Activated CD8-positive, alpha-beta T cell treated with anti-CD3 and anti-CD28 coated beads, Interleukin-2, amount 10 ng/mL, durations not matched to agents 7 days and 5 days (primary cell): ENCODE measurements at regions not wholly inside any gene's neighbourhood (a gene's known extent, or its start where the extent isn't known, plus 50 kb on each side); places are given as distances from the start of the nearest gene placed in this dataset.

Experiments
- ATAC-seq: fragments of 150-1000 bp; cut with Tn5 transposase; one replicate; pipeline ENCODE4 v1.10.0; 2021; ENCODE audit warnings: moderate library complexity
- CTCF ChIA-PET: fragments of 350-600 bp; sonication (Branson Sonifier 250); formaldehyde crosslinking; loops from one replicate; lab custom pipeline; 2021; ENCODE audit warnings: antibody characterized with exemption; lab: Charles Lee
- POLR2A ChIA-PET: fragments of 350-600 bp; sonication (Branson Sonifier 250); formaldehyde crosslinking; loops from one replicate; lab custom pipeline; 2021; ENCODE audit warnings: antibody characterized with exemption; lab: Charles Lee
- DNase-seq: peaks from one replicate; pipeline ENCODE4 v3.0.0-alpha.2; 2020
- H3K27ac Mint-ChIP-seq: one replicate; pipeline ENCODE4 v1.8.0; 2021; ENCODE audit warnings: mild to moderate bottlenecking, mixed read lengths
- H3K27me3 Mint-ChIP-seq: one replicate; pipeline ENCODE4 v1.8.0; 2021; ENCODE audit warnings: low read depth, mixed read lengths
- H3K36me3 Mint-ChIP-seq: one replicate; pipeline ENCODE4 v1.8.0; 2021; ENCODE audit warnings: low read depth, mixed read lengths
- H3K4me1 Mint-ChIP-seq: one replicate; pipeline ENCODE4 v1.8.0; 2021; ENCODE audit warnings: low read depth, mixed read lengths
- H3K4me3 Mint-ChIP-seq: one replicate; pipeline ENCODE4 v1.8.0; 2021; ENCODE audit warnings: mild to moderate bottlenecking, mixed read lengths
- H3K9me3 Mint-ChIP-seq: one replicate; pipeline ENCODE4 v1.8.0; 2022; ENCODE audit warnings: mixed read lengths; ENCODE audit not compliant: insufficient read depth

DNA sequence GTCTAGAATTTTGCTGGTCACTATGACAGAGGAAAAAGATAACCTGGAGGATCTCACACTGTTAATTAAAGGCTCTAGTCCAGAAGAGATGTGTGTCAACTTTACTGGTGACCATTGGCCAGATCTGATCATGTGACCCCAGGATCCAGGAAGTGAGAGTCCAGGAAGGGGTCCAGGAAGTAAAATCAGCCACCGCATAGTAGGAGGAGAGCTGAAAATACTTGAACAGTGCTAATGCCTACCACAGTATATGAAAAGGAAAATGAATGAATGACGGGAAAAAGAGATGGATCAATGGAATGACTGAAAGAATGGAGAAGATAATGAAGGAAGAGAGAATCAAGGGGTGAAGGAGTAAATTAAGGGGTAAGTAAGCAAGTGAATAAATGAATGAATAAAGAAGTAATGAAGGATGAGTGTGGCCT lies 415.3 kb downstream of the RPS24 start:
- CTCF ChIA-PET, result interaction anchor here (1.3 kb wide), 1 partner anchor 401 kb away, joined by 4 read pairs; no protein-coding TSS in a partner anchor
- no peak for ATAC-seq
- H3K4me1 Mint-ChIP-seq, result no peaks in the 10 kb centered on the region

DNA sequence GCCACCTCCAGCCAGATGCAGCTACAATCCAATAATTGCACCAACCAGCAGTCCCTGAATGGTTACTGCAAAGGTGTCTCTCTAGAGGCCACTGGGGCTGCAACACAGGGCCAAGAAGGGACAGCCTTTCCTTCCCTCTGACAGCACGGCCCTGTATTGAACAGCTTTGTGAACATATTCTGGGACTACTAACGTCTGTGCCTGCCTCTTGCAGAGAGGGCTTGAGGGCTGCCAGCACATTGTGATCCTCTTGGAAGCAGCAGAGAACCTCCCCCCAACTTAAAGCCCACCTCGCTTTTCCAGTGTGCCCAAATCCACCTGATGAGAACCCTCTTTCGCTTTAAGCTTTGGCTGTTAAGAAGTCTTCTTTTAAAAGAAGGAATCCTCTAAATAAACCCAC lies 415.9 kb downstream of the RPS24 start:
- H3K4me3 Mint-ChIP-seq, result no peak overlapping the region
- POLR2A ChIA-PET, result no interaction called here

More for the DNA sequence above, 415.3 kb downstream of the RPS24 start:
- Mint-ChIP-seq H3K36me3 (no peaks in the 10 kb centered on the region), H3K27ac (no peak overlapping the region), H3K4me3 (no peak overlapping the region), H3K27me3 (no peaks in the 10 kb centered on the region), H3K9me3 (no peaks in the 10 kb centered on the region)
- DNase-seq, result no peak
- POLR2A ChIA-PET, result no interaction called here

DNA sequence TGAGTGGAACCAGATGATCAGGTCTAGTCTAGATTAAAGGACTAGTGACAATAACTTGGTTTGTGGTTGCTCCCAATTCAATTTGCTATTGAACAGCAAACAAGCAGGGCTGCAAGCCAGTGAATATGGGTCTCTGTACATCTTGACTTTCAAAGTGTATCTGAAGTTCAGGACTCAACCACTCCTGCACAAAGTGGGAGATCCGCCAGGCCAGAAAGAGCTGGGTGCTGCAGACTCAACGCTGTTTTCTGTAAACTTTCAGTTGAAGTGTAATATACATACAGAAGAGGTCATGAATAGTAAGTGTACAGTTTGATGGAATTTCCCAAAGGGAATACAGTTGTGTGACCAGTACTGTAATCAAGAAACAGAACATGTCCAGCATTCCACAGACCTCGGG lies 416.6 kb downstream of the RPS24 start:
- CTCF ChIA-PET, result no interaction called here
- Mint-ChIP-seq H3K27me3 (no peaks in the 10 kb centered on the region), H3K4me1 (no peaks in the 10 kb centered on the region), H3K36me3 (no peaks in the 10 kb centered on the region), H3K4me3 (no peak overlapping the region), H3K9me3 (no peaks in the 10 kb centered on the region), H3K27ac (no peak overlapping the region)
- POLR2A ChIA-PET, result no interaction called here
- ATAC-seq (no peak), DNase-seq (no peak)

More for the DNA sequence above, 415.9 kb downstream of the RPS24 start:
- Mint-ChIP-seq H3K27me3 (no peaks in the 10 kb centered on the region), H3K36me3 (no peaks in the 10 kb centered on the region), H3K9me3 (no peaks in the 10 kb centered on the region), H3K27ac (no peak overlapping the region), H3K4me1 (no peaks in the 10 kb centered on the region)
- CTCF ChIA-PET, result no interaction called here
- no peak for ATAC-seq
- no peak for DNase-seq

DNA sequence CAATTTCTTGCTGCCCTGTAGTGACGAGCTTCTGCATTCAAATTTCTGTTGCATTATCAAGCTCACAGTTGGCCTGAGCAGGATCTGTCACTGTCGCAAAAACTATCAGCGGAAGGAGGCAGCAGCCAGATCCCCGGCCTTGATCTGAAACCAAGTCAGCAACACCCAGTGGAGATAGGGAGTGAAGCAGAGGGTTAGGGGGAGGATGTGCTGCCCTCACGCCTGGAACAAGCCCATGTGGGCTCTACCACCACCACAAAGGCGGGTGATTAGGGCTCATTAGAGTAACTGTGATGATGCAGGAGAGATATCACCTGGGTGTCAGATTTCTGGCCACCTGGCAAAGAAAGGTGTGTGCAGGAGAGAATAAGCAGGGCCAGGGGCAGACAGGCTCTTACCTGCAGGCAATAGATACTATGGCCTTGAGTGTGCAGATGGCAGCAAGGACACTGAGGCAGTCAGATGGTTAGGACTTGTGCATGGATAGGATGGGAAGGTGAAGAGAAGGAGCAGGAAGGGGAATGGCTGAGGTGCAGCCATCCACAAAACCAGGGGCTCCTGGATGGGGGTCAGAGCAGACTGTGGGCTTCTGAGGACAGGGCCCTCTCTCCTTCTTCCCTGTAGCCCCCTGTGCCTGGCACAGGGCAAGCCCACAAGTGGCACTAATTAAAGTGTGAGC lies 417.3 kb downstream of the RPS24 start:
- ChIA-PET CTCF (no interaction called here), POLR2A (no interaction called here)
- H3K4me1 Mint-ChIP-seq, result no peaks in the 10 kb centered on the region
- H3K27ac Mint-ChIP-seq, result no peak overlapping the region
- no peaks in the 10 kb centered on the region for H3K36me3 Mint-ChIP-seq
- no peak overlapping the region for H3K4me3 Mint-ChIP-seq
- no peaks in the 10 kb centered on the region for H3K27me3 Mint-ChIP-seq
- H3K9me3 Mint-ChIP-seq, result no peaks in the 10 kb centered on the region
- DNase-seq (no peak), ATAC-seq (no peak)

DNA sequence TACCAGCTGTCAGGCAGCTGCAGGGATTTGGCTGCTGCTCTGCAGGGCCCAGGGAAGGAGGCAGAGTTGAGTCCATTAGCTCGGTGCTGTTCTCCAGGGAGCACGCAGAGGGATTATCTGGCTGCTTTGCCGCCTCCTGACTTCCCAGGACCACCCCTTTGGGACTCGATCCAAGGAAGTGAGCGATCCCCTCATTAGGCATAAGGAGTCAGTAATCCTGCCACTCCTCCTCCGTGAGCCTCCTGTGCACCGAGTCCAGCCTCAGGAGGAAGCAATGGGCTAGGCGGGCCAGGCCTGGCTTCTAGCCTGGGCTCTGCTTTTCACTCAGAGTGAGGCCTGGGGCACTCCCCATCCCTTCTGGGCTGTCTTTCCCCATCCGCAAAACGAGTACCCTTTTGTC lies 417.9 kb downstream of the RPS24 start:
- Mint-ChIP-seq H3K4me3 (no peak overlapping the region), H3K4me1 (no peaks in the 10 kb centered on the region), H3K27me3 (no peaks in the 10 kb centered on the region), H3K36me3 (no peaks in the 10 kb centered on the region), H3K9me3 (no peaks in the 10 kb centered on the region), H3K27ac (no peak overlapping the region)
- DNase-seq, result no peak
- ATAC-seq, result no peak
- POLR2A ChIA-PET, result interaction anchor here (0.6 kb wide), 1 partner anchor 9 kb away, joined by 3 read pairs; no protein-coding TSS in a partner anchor
- CTCF ChIA-PET, result interaction anchor here (1.2 kb wide), 1 partner anchor 148 kb away, joined by 3 read pairs; no protein-coding TSS in a partner anchor

DNA sequence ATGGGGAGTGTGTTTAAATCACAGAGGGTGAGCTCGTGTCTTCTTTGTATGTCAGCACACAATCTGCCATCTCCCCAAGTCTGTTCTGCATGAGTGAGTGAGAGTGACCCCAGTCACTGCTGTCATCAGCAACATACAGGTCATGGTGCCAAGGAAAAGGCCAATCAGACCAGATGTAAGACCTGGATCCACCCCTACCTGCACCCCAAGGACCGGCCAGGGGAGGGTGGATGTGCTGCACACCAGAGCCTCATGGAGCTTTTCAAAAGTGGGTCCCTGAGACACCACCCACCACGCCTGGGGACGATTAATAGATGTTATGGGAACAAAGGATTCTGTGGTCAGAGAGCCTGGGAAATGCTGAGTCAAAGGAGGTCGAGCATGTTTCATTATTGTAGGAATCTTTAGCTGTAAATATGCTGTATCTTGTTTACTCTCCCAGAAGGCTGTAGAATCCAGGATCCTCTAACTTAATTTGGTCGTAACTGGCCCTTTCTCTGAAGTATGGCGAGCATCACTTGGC lies 420.5 kb downstream of the RPS24 start:
- no peaks in the 10 kb centered on the region for H3K9me3 Mint-ChIP-seq
- ATAC-seq, result no peak
- no peak for DNase-seq
- no peaks in the 10 kb centered on the region for H3K27me3 Mint-ChIP-seq
- ChIA-PET CTCF (no interaction called here), POLR2A (no interaction called here)
- H3K36me3 Mint-ChIP-seq, result no peaks in the 10 kb centered on the region
- H3K4me3 Mint-ChIP-seq, result no peak overlapping the region
- no peaks in the 10 kb centered on the region for H3K4me1 Mint-ChIP-seq
- H3K27ac Mint-ChIP-seq, result no peak overlapping the region

DNA sequence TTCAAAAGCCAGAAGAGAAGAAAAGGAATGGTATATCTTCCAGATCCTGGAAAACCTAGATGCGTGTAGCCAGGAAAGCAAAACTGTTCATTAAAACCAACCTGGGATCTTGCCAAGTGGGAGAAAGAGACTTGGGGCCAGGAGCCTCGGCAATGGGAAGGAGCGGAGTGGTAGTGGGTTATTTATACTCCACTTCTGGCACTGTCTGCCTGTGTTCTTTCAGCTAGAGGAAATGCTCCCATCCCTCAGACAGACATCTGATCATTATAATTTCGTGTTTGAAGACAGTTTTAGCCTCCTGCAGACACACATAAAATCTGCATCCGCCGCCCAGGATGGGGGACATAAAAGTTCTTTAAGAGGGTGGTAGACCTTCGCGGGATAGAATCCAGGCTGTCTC lies 421.6 kb downstream of the RPS24 start:
- Mint-ChIP-seq H3K27me3 (peaks cover 3% of the 10 kb centered on the region), H3K9me3 (no peaks in the 10 kb centered on the region), H3K4me1 (no peaks in the 10 kb centered on the region), H3K36me3 (no peaks in the 10 kb centered on the region), H3K4me3 (no peak overlapping the region), H3K27ac (no peak overlapping the region)
- CTCF ChIA-PET, result no interaction called here
- ATAC-seq (no peak), DNase-seq (no peak)
- POLR2A ChIA-PET, result no interaction called here

DNA sequence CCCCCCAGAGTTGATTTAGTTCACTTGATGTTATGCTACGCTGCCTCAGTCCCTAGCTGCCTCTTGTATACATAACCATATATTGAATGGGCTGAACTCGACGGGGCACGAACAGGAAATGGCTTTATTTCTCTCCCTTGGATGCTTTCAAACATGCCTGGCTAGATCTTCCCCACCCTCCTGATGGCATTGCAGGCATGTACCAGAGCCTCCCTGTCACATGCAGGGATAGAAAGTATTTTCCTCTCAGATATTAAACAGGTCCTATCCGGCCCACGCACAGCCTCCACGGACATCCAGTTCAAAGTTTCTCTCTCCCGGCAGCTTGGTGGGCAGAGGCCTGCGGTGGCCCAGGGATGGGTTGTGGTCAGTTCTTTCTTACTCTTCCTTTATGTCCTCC lies 422.1 kb downstream of the RPS24 start:
- ChIA-PET POLR2A (no interaction called here), CTCF (no interaction called here)
- H3K27me3 Mint-ChIP-seq, result peaks cover 3% of the 10 kb centered on the region
- no peak overlapping the region for H3K27ac Mint-ChIP-seq
- no peaks in the 10 kb centered on the region for H3K9me3 Mint-ChIP-seq
- ATAC-seq (no peak), DNase-seq (no peak)
- no peaks in the 10 kb centered on the region for H3K4me1 Mint-ChIP-seq
- no peaks in the 10 kb centered on the region for H3K36me3 Mint-ChIP-seq
- H3K4me3 Mint-ChIP-seq, result no peak overlapping the region

DNA sequence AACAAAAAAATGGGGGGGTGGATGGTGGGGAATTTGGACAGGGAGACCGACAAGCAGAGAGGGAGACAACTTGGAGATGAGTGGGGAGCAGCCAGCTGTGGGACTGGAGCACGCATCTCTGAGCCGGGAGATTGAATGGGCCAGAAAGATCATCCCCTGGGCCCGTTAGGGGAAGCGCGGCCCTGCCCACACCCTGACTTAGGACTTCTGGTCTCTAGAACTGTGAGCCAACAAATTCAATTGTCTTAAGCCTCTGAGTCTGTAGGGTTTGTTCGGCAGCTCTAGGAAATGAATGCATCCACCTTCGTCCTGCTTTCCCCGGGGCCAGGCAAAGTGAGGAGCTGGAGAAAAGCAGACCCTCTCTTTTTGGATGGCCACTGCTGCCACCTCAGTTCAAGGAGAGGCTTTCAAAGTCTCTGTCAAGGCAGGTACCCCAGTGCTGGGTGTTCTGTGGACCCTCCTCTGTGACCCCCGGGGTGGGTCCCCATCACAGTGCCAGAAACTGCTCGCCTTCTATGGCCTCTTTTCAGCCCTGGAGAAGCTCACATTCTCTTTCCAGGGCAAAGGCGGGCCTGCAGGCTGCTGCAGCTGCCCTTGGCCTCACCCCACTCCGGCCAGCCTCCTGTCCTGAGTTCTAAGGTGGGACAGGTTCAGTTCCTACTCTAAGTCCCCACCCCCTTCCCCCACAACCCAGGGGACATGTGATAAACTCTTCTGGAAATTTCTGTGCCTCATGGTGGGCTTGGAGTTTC lies 423.2 kb downstream of the RPS24 start:
- POLR2A ChIA-PET, result no interaction called here
- H3K4me3 Mint-ChIP-seq, result no peak overlapping the region
- H3K36me3 Mint-ChIP-seq, result no peaks in the 10 kb centered on the region
- ATAC-seq (no peak), DNase-seq (no peak)
- no peaks in the 10 kb centered on the region for H3K4me1 Mint-ChIP-seq
- H3K27ac Mint-ChIP-seq, result no peak overlapping the region
- CTCF ChIA-PET, result no interaction called here
- H3K9me3 Mint-ChIP-seq, result no peaks in the 10 kb centered on the region
- H3K27me3 Mint-ChIP-seq, result peaks cover 3% of the 10 kb centered on the region

DNA sequence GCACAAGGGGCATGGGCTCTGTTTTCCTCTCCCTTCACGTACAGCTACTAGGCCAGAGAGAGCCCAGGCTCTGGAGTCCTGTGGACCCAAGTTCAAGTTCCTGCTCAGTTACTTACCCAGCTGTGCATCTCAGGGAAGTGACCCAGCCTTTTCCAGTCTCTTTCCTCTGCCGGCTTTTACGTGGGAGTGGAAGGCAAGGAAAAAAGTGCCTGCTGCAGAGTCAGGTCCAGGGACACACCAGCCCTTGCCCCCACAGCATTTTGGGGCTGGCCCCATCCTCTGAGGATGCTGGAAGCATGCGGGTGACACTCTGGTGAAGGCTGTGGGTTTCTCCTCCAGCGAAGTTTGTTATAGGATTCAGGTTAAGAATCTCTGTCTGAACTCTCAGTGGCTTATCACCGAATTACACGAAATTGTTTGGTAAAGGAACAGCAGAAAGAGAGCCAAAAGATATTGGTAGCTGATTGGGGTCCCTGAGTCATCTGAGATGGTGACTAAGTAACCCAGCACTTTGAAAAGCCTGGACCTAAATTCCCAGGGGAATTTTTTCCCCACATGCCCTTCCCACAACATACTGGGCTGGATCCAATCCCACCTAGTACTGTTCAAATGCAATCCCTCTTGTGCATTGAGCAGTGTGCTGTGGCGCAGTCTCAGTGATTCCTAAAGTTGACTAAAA lies 424.3 kb downstream of the RPS24 start:
- POLR2A ChIA-PET, result no interaction called here
- H3K27ac Mint-ChIP-seq, result no peak overlapping the region
- ATAC-seq (no peak), DNase-seq (no peak)
- no peaks in the 10 kb centered on the region for H3K36me3 Mint-ChIP-seq
- H3K4me1 Mint-ChIP-seq, result peaks cover 3% of the 10 kb centered on the region
- H3K9me3 Mint-ChIP-seq, result no peaks in the 10 kb centered on the region
- CTCF ChIA-PET, result no interaction called here
- peaks cover 3% of the 10 kb centered on the region for H3K27me3 Mint-ChIP-seq
- no peak overlapping the region for H3K4me3 Mint-ChIP-seq

DNA sequence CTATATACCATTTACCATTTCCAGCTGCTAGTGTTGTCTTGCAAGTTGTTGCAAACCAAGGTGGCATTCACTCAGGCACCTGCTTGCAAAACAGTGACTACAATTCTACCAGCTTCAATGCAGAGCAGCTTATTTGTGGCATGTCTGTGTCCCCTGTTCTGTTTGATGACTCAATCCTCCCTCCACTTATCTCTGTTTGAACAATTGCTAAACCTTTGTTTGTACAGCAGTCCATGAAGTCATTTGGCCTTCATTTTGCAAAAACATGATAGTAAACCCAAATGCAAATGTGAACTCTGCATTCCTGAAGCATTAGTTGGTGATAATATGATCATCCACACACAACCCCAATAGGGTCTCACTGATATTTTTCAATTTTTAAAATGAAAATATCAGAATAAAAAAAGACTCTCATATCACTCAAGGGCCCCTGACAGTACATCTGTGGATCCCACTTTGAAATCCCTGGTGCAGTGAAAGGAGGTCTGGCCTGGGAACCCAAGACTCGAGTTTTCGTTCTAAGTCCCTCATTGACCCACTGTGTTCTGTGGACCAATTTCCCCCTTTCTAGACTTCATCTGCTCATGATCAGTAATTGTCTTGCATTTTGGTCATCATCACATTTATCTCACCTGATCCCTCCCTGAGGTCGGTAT lies 425.4 kb downstream of the RPS24 start:
- ChIA-PET POLR2A (no interaction called here), CTCF (no interaction called here)
- ATAC-seq (no peak), DNase-seq (no peak)
- Mint-ChIP-seq H3K36me3 (no peaks in the 10 kb centered on the region), H3K4me3 (no peak overlapping the region), H3K9me3 (no peaks in the 10 kb centered on the region), H3K27me3 (peaks cover 7% of the 10 kb centered on the region), H3K27ac (no peak overlapping the region), H3K4me1 (peaks cover 3% of the 10 kb centered on the region)
